CD4-positive, alpha-beta memory T cell (primary cell): ENCODE measurements at regions not wholly inside any gene's neighbourhood (a gene's known extent, or its start where the extent isn't known, plus 50 kb on each side); places are given as distances from the start of the nearest gene placed in this dataset.

Experiments used
- CTCF ChIA-PET: fragments of 350-600 bp; sonication (Branson Sonifier 250); formaldehyde crosslinking; loops from one replicate; lab custom pipeline; 2021; ENCODE audit warnings: inconsistent platforms; ENCODE audit not compliant: partially characterized antibody; lab: Charles Lee
- POLR2A ChIA-PET: fragments of 350-600 bp; sonication (Branson Sonifier 250); formaldehyde crosslinking; loops from one replicate; lab custom pipeline; 2021; ENCODE audit not compliant: partially characterized antibody; lab: Charles Lee
- DNase-seq, 5 donors: peaks; one replicate each; pipeline versions ENCODE4 v3.0.0 to v3.0.0-alpha.2; 2020 to 2022; ENCODE audit warnings: mixed read lengths in 1 of 5
- H3K27ac ChIP-seq: one replicate; pipeline ENCODE4 v1.7.0; 2013; ENCODE audit warnings: low read depth, low read length
- H3K27me3 ChIP-seq: 2 replicates; pipeline ENCODE4 v1.7.0; 2013; ENCODE audit warnings: mild to moderate bottlenecking, low read length, moderate library complexity; ENCODE audit not compliant: insufficient read depth
- H3K36me3 ChIP-seq: 2 replicates; pipeline ENCODE4 v1.7.0; 2013; ENCODE audit warnings: mild to moderate bottlenecking, low read length, moderate library complexity; ENCODE audit not compliant: insufficient read depth
- H3K4me1 ChIP-seq: 2 replicates; pipeline ENCODE4 v1.7.0; 2013; ENCODE audit warnings: mild to moderate bottlenecking, low read length, moderate library complexity; ENCODE audit not compliant: insufficient read depth
- H3K4me3 ChIP-seq, 2 donors: one replicate each; pipeline ENCODE4 v1.7.0; 2013; ENCODE audit warnings: low read length in 2 of 2, mild to moderate bottlenecking in 1 of 2
- H3K9me3 ChIP-seq, 2 donors: one replicate each; pipeline ENCODE4 v1.7.0; 2013; ENCODE audit warnings: low read length in 2 of 2, control low read depth in 1 of 2; ENCODE audit not compliant: control insufficient read depth in 1 of 2
- H3K27ac Mint-ChIP-seq, 7 donors: one replicate each; pipeline ENCODE4 v1.8.0; 2020 to 2021; ENCODE audit warnings: mixed read lengths in 7 of 7, mild to moderate bottlenecking in 6 of 7, inconsistent platforms in 3 of 7, moderate library complexity in 3 of 7
- H3K27me3 Mint-ChIP-seq, 2 donors: one replicate each; pipeline ENCODE4 v1.8.0; 2020 to 2021; ENCODE audit warnings: mixed read lengths in 2 of 2
- H3K36me3 Mint-ChIP-seq, 2 donors: one replicate each; pipeline ENCODE4 v1.8.0; 2020 to 2021; ENCODE audit warnings: mixed read lengths in 2 of 2, inconsistent platforms in 1 of 2, mild to moderate bottlenecking in 1 of 2
- H3K4me1 Mint-ChIP-seq, 4 donors: one replicate each; pipeline ENCODE4 v1.8.0; 2020 to 2021; ENCODE audit warnings: mixed read lengths in 4 of 4, mild to moderate bottlenecking in 1 of 4
- H3K4me3 Mint-ChIP-seq, 8 donors: one replicate each; pipeline ENCODE4 v1.8.0; 2020 to 2021; ENCODE audit warnings: mixed read lengths in 8 of 8, mild to moderate bottlenecking in 7 of 8, moderate library complexity in 6 of 8, inconsistent platforms in 3 of 8
- H3K9me3 Mint-ChIP-seq, 8 donors: one replicate each; pipeline ENCODE4 v1.8.0; 2020 to 2021; ENCODE audit warnings: mixed read lengths in 8 of 8, mild to moderate bottlenecking in 5 of 8, inconsistent platforms in 3 of 8, moderate library complexity in 1 of 8
- intact Hi-C: fragments of 100-400 bp; cut with micrococcal nuclease; formaldehyde crosslinking; loops from one replicate; pipeline ENCODE4 v1.15.1; 2023

DNA sequence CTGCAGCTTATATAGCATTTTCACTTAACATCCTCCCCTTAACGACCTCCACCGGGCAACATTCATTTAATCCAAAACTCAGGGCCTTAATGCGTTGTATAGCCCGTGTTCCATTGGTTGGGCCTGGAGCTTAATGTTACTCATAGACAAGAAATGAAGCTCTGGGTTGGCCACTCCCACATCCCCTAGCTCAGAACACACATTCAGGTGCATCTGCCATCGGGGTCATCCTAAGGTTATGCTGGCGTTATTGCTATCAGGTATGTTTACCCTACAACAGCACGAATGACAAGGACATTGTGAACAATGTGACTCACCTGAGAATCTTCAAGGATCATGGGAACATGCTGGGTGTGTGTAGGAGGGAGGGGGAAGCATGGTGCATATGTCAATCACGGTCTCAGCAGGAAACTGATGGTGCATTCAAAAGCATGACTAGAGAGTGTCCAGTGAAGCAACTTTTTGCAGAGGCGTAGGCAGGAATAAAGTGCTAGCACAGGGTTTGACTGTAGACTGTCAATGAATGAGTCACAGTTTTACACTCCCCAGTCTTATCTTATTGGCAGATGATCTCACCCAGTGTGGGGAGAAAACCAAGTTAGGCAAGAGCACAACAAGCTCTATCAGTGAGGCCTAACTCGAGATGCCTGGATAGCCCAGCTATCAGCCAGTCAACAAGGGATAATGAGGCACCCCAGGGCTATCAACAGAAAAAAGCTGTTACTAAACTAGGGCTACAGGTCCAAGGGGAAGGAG lies 402.1 kb upstream of the MCTP2 start:
- Histone ChIP-seq H3K36me3 (no peaks in the 10 kb centered on the region), H3K9me3 (no peaks in the 10 kb centered on the region), H3K27me3 (no peaks in the 10 kb centered on the region), H3K4me1 (no peaks in the 10 kb centered on the region), H3K4me3 (no peak overlapping the region), H3K27ac (no peak overlapping the region)
- Mint-ChIP-seq H3K36me3 (no peaks in the 10 kb centered on the region), H3K9me3 (peaks cover 0 to 4% (median 0%) of the 10 kb centered on the region in 8 donors), H3K4me3 (no peak overlapping the region), H3K27ac (no peak overlapping the region), H3K27me3 (peaks cover 0 to 5% of the 10 kb centered on the region in 2 donors), H3K4me1 (no peaks in the 10 kb centered on the region)
- intact Hi-C loops = no loop called here
- ChIA-PET CTCF (no interaction called here), POLR2A (no interaction called here)
- no peak for DNase-seq

- H3K27me3 ChIP-seq = no peaks in the 10 kb centered on the region
- Mint-ChIP-seq H3K4me3 (no peak overlapping the region), H3K27me3 (peaks cover 0 to 3% of the 10 kb centered on the region in 2 donors), H3K27ac (no peak overlapping the region), H3K36me3 (no peaks in the 10 kb centered on the region), H3K4me1 (no peaks in the 10 kb centered on the region), H3K9me3 (no peaks in the 10 kb centered on the region)
- H3K4me1 ChIP-seq = no peaks in the 10 kb centered on the region
- DNase-seq = no peak
- intact Hi-C loops = no loop called here
- H3K9me3 ChIP-seq = no peaks in the 10 kb centered on the region
- no peaks in the 10 kb centered on the region for H3K36me3 ChIP-seq
- POLR2A ChIA-PET = no interaction called here
- no peak overlapping the region for H3K27ac ChIP-seq
- CTCF ChIA-PET = no interaction called here
- no peak overlapping the region for H3K4me3 ChIP-seq
Measured at GRCh38 chr15:93826790-93827189, 404.6 kb upstream of the MCTP2 start.

GRCh38 chr15:93826293-93826692 lies 405.1 kb upstream of the MCTP2 start:
- Mint-ChIP-seq H3K4me1 (no peaks in the 10 kb centered on the region), H3K36me3 (no peaks in the 10 kb centered on the region), H3K27me3 (peaks cover 0 to 3% of the 10 kb centered on the region in 2 donors), H3K27ac (no peak overlapping the region), H3K4me3 (no peak overlapping the region), H3K9me3 (no peaks in the 10 kb centered on the region)
- POLR2A ChIA-PET = no interaction called here
- Histone ChIP-seq H3K27ac (no peak overlapping the region), H3K9me3 (no peaks in the 10 kb centered on the region), H3K4me1 (no peaks in the 10 kb centered on the region), H3K4me3 (no peak overlapping the region), H3K27me3 (no peaks in the 10 kb centered on the region), H3K36me3 (no peaks in the 10 kb centered on the region)
- no peak for DNase-seq
- intact Hi-C loops = no loop called here
- CTCF ChIA-PET = no interaction called here

GRCh38 chr15:93825682-93826081 lies 405.7 kb upstream of the MCTP2 start:
- CTCF ChIA-PET = no interaction called here
- no peak for DNase-seq
- no peak overlapping the region for H3K4me3 ChIP-seq
- no peak overlapping the region for H3K27ac ChIP-seq
- H3K4me1 ChIP-seq = no peaks in the 10 kb centered on the region
- no peaks in the 10 kb centered on the region for H3K9me3 ChIP-seq
- Mint-ChIP-seq H3K27ac (no peak overlapping the region), H3K27me3 (peaks cover 0 to 3% of the 10 kb centered on the region in 2 donors), H3K36me3 (no peaks in the 10 kb centered on the region), H3K9me3 (no peaks in the 10 kb centered on the region), H3K4me3 (no peak overlapping the region), H3K4me1 (no peaks in the 10 kb centered on the region)
- POLR2A ChIA-PET = no interaction called here
- no peaks in the 10 kb centered on the region for H3K36me3 ChIP-seq
- intact Hi-C loops = no loop called here
- H3K27me3 ChIP-seq = no peaks in the 10 kb centered on the region

DNA sequence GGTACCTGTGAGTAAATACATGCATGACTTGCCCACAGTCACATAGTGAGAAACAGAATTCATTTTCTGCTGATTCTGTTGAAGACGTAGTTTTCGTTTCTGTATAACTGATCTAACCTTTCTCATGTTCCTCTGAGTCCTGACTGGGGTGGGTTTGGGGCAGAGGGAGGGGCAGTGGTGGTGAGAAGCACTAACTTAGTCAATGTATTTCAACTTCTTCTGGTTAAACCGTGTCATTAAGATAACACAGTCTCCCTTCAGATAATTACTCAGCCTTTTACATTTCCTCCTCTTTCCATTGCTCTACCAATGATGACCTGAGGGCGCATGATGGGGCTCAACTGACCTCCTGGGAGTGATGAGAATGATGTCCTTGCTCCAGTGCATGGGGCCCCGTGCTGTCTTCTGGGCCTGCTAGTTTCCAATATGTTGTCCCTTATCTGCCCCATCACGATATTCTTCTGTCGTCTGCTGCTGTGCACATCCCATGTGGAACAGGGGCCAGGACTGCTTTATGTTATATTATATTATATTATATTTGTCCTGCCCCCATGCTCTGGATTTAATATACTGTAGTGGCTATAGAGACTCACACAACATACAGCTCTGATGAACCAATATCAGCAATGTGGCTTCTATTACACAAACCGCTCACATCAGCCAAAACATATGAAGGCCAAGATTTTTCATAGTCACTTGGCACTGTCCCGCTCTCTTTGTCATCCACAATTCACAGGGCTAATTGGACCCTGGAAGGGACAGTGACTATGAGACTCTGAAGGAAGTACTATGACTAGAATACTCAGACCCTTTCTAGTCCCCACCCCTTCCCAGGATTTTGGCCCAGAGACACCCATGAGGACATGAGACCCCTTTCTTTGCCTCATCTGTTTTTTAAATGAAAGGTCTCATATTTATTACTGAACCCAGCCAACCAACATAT lies 407.1 kb upstream of the MCTP2 start:
- Mint-ChIP-seq H3K4me3 (no peak overlapping the region), H3K4me1 (no peaks in the 10 kb centered on the region), H3K27me3 (peaks cover 0 to 3% of the 10 kb centered on the region in 2 donors), H3K27ac (no peak overlapping the region), H3K36me3 (no peaks in the 10 kb centered on the region), H3K9me3 (no peaks in the 10 kb centered on the region)
- H3K27me3 ChIP-seq = no peaks in the 10 kb centered on the region
- ChIA-PET POLR2A (no interaction called here), CTCF (no interaction called here)
- intact Hi-C loops = no loop called here
- no peak for DNase-seq
- no peak overlapping the region for H3K27ac ChIP-seq
- H3K4me3 ChIP-seq = no peak overlapping the region
- no peaks in the 10 kb centered on the region for H3K9me3 ChIP-seq
- H3K36me3 ChIP-seq = no peaks in the 10 kb centered on the region
- no peaks in the 10 kb centered on the region for H3K4me1 ChIP-seq

- H3K4me3 Mint-ChIP-seq = no peak overlapping the region
- no peaks in the 10 kb centered on the region for H3K36me3 Mint-ChIP-seq
- no peaks in the 10 kb centered on the region for H3K4me1 ChIP-seq
- H3K9me3 ChIP-seq = no peaks in the 10 kb centered on the region
- DNase-seq = no peak
- H3K36me3 ChIP-seq = no peaks in the 10 kb centered on the region
- H3K27ac ChIP-seq = no peak overlapping the region
- H3K27me3 Mint-ChIP-seq = peaks cover 0 to 3% of the 10 kb centered on the region in 2 donors
- no peaks in the 10 kb centered on the region for H3K27me3 ChIP-seq
- H3K27ac Mint-ChIP-seq = no peak overlapping the region
- no peak overlapping the region for H3K4me3 ChIP-seq
- no peaks in the 10 kb centered on the region for H3K4me1 Mint-ChIP-seq
- H3K9me3 Mint-ChIP-seq = peaks cover 0 to 11% (median 6%) of the 10 kb centered on the region in 8 donors
- ChIA-PET CTCF (no interaction called here), POLR2A (no interaction called here)
- intact Hi-C loops = no loop called here
Measured at GRCh38 chr15:93820566-93820965, 410.8 kb upstream of the MCTP2 start.

- POLR2A ChIA-PET = no interaction called here
- Mint-ChIP-seq H3K27me3 (peaks cover 0 to 3% of the 10 kb centered on the region in 2 donors), H3K27ac (no peak overlapping the region), H3K36me3 (no peaks in the 10 kb centered on the region), H3K4me1 (no peaks in the 10 kb centered on the region), H3K4me3 (no peak overlapping the region), H3K9me3 (peaks cover 0 to 11% (median 6%) of the 10 kb centered on the region in 8 donors)
- no peaks in the 10 kb centered on the region for H3K4me1 ChIP-seq
- no peaks in the 10 kb centered on the region for H3K27me3 ChIP-seq
- no peak overlapping the region for H3K27ac ChIP-seq
- CTCF ChIA-PET = no interaction called here
- intact Hi-C loops = no loop called here
- no peaks in the 10 kb centered on the region for H3K9me3 ChIP-seq
- no peak for DNase-seq
- H3K36me3 ChIP-seq = no peaks in the 10 kb centered on the region
- no peak overlapping the region for H3K4me3 ChIP-seq
Measured at GRCh38 chr15:93819826-93820225, 411.5 kb upstream of the MCTP2 start.
